SK-N-SH treated with all-trans-retinoic acid at 6 μM for 48 hours (cell line): ENCODE measurements at regions not wholly inside any gene's neighbourhood (a gene's known extent, or its start where the extent isn't known, plus 50 kb on each side); places are given as distances from the start of the nearest gene placed in this dataset.

Experiments
- BACH2 ChIP-seq: fragments of 250-450 bp; sonication (Bioruptor Pico); IDR thresholded peaks from 2 replicates; pipeline ENCODE4 v1.9.0; 2021; ENCODE audit warnings: mild to moderate bottlenecking, borderline replicate concordance
- CSDC2 ChIP-seq: fragments of 250-450 bp; sonication (Bioruptor Pico); IDR thresholded peaks from 2 replicates; pipeline ENCODE4 v1.5.0; 2020; ENCODE audit warnings: mild to moderate bottlenecking, moderate library complexity
- GLIS3 ChIP-seq: fragments of 250-450 bp; sonication (Bioruptor Pico); IDR thresholded peaks from 2 replicates; pipeline ENCODE4 v1.5.0; 2020; ENCODE audit warnings: mild to moderate bottlenecking, moderate library complexity
- ISL1 ChIP-seq: fragments of 250-450 bp; sonication (Bioruptor Pico); IDR thresholded peaks from 2 replicates; pipeline ENCODE4 v2.1.2; 2022; ENCODE audit warnings: mild to moderate bottlenecking, moderate library complexity
- PATZ1 ChIP-seq: fragments of 250-450 bp; sonication (Bioruptor Pico); IDR thresholded peaks from 2 replicates; pipeline ENCODE4 v1.8.0; 2020; ENCODE audit warnings: mild to moderate bottlenecking, moderate library complexity, borderline replicate concordance
- PPARA ChIP-seq: fragments of 250-450 bp; sonication (Bioruptor Pico); IDR thresholded peaks from 2 replicates; pipeline ENCODE4 v1.5.0; 2020; ENCODE audit warnings: mild to moderate bottlenecking, borderline replicate concordance
- TCF4 ChIP-seq: fragments of 250-450 bp; sonication (Bioruptor Pico); IDR thresholded peaks from 2 replicates; pipeline ENCODE4 v1.8.0; 2021; ENCODE audit warnings: mild to moderate bottlenecking, moderate library complexity, borderline replicate concordance
- TSHZ2 ChIP-seq: fragments of 250-450 bp; sonication (Bioruptor Pico); IDR thresholded peaks from 2 replicates; pipeline ENCODE4 v1.5.0; 2020; ENCODE audit warnings: mild to moderate bottlenecking, moderate library complexity
- ZC3H10 ChIP-seq: fragments of 250-450 bp; sonication (Bioruptor Pico); IDR thresholded peaks from 2 replicates; pipeline ENCODE4 v1.5.1; 2021; ENCODE audit warnings: mild to moderate bottlenecking, moderate library complexity
- ZFP3 ChIP-seq: fragments of 250-450 bp; sonication (Bioruptor Pico); IDR thresholded peaks from 2 replicates; pipeline ENCODE4 v1.5.0; 2020; ENCODE audit warnings: mild to moderate bottlenecking, moderate library complexity

- TF ChIP-seq BACH2 (no peak), PPARA (CRISPR knock-in tag) (no peak), PATZ1 (CRISPR knock-in tag) (no peak), GLIS3 (CRISPR knock-in tag) (no peak), CSDC2 (CRISPR knock-in tag) (no peak), TSHZ2 (CRISPR knock-in tag) (no peak), ISL1 (CRISPR knock-in tag) (no peak), TCF4 (CRISPR knock-in tag) (no peak), ZFP3 (CRISPR knock-in tag) (no peak), ZC3H10 (no peak)
These were observed 123.6 kb downstream of the OAT start for GRCh38 chr10:124294811-124295770.
